ENCODE measurements at regions not wholly inside any gene's neighbourhood (a gene's known extent, or its start where the extent isn't known, plus 50 kb on each side); places are given as distances from the start of the nearest gene placed in this dataset.

GRCh38 chr4:52431869-52432268 is 227.2 kb downstream of the USP46 start:
- no peak for TF ChIP-seq CTCF (IDR thresholded peaks at IDR 0.05; ENCODE audit: low read length)
- no peak for TF ChIP-seq EZH2 (IDR thresholded peaks at IDR 0.05; ENCODE audit: borderline replicate concordance, low read length)
